ENCODE measurements at regions not wholly inside any gene's neighbourhood (a gene's known extent, or its start where the extent isn't known, plus 50 kb on each side); places are given as distances from the start of the nearest gene placed in this dataset.
"Not testable (repeated sequence)": the region's sequence is repeated elsewhere in the genome, so short reads cannot be mapped to it uniquely, and the experiment has no call there.

DNA sequence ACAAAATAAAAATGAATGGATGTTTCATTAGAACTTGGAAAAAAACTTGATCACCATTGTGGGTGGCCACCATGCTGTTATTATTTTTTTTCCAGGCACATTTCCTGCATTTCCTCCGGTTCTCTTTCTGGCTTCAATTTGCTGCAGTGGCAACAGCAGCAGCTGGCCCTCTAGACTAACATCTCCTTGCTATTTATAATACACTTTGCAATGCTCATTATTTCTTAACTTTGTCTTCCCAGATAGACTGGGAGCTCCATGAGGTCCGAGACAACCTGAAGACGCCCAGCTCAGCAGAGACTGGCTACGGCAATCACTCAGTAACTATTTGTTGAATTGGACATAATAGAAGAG is 53.4 kb upstream of the ATP5PO start:
- DNase-seq (ENCODE audit: low spot score): no peak
- 60% methylated on average over 4 of the region's 4 CpGs for WGBS

DNA sequence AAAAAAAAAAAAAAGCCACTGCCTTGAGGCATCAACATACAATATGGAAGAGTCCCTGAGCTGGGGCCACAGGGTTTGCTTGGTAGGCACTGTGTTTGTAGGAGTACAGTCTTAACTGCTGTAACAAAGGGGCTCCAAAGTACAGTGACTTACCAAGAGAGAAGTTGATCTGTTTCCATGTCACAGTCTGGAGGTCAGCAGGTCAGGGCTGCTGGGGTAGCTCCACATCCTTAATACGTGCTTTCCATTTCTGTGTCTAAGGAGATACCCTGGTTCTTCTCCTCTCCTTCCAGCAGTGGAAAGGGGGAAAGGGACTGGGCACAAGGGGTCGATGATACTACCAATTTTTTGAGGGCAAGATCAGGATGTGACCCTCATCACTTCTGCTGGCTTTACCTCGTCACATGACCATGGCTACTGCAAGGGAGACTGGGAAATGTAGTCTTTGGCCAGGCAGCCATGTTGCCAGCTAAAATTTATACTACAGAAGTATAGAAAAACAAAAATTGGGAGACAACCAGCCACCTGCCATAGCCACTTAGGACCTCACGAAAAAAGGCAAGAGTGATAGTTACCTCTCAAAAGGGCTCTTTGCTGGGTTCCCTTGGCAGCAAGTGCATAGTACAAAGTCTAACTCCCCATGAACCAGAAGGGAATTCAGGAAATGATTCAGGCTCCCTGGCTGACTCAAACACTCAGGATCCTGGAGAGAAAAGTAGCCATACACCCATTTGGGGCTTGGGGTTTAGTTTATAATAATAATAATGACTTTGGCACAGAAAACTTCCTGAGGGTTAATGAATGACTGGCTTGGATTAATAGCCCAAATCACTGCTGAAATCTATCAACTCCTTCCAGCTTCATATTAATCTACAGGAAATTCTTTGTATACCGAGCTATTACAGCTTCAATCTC is 52.7 kb upstream of the ATP5PO start:
- H3K9me3 ChIP-seq: no peaks in the 10 kb centered on the region
- no peak for TF ChIP-seq POLR2AphosphoS5 (IDR thresholded peaks at IDR 0.05)
- TF ChIP-seq, protein P1, sequence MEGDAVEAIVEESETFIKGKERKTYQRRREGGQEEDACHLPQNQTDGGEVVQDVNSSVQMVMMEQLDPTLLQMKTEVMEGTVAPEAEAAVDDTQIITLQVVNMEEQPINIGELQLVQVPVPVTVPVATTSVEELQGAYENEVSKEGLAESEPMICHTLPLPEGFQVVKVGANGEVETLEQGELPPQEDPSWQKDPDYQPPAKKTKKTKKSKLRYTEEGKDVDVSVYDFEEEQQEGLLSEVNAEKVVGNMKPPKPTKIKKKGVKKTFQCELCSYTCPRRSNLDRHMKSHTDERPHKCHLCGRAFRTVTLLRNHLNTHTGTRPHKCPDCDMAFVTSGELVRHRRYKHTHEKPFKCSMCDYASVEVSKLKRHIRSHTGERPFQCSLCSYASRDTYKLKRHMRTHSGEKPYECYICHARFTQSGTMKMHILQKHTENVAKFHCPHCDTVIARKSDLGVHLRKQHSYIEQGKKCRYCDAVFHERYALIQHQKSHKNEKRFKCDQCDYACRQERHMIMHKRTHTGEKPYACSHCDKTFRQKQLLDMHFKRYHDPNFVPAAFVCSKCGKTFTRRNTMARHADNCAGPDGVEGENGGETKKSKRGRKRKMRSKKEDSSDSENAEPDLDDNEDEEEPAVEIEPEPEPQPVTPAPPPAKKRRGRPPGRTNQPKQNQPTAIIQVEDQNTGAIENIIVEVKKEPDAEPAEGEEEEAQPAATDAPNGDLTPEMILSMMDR (IDR thresholded peaks at IDR 0.05): no peak
- no peak for TF ChIP-seq POLR2A (IDR thresholded peaks at IDR 0.05)
- no peaks in the 10 kb centered on the region for H3K27me3 ChIP-seq (replicated peaks; ENCODE audit: insufficient read depth)
- H3K4me3 ChIP-seq: no peak overlapping the region
- H3K4me1 ChIP-seq (replicated peaks): no peaks in the 10 kb centered on the region
- no peaks in the 10 kb centered on the region for H3K36me3 ChIP-seq
- 58% methylated on average over 5 of the region's 5 CpGs for WGBS
- intact Hi-C loops (cut with DNase I): no loop called here
- H3K27ac ChIP-seq: no peak overlapping the region
- DNase-seq (ENCODE audit: low spot score): no peak

More for the DNA sequence above, 53.4 kb upstream of the ATP5PO start:
- TF ChIP-seq POLR2AphosphoS5 (IDR thresholded peaks at IDR 0.05) (no peak), POLR2A (IDR thresholded peaks at IDR 0.05) (no peak)
- TF ChIP-seq, protein P1 (IDR thresholded peaks at IDR 0.05): no peak
- H3K27ac ChIP-seq: no peak overlapping the region
- no peaks in the 10 kb centered on the region for H3K36me3 ChIP-seq
- H3K27me3 ChIP-seq (replicated peaks; ENCODE audit: insufficient read depth): no peaks in the 10 kb centered on the region
- no peaks in the 10 kb centered on the region for H3K9me3 ChIP-seq
- no peak overlapping the region for H3K4me3 ChIP-seq
- H3K4me1 ChIP-seq (replicated peaks): no peaks in the 10 kb centered on the region
- intact Hi-C loops (cut with DNase I): no loop called here

DNA sequence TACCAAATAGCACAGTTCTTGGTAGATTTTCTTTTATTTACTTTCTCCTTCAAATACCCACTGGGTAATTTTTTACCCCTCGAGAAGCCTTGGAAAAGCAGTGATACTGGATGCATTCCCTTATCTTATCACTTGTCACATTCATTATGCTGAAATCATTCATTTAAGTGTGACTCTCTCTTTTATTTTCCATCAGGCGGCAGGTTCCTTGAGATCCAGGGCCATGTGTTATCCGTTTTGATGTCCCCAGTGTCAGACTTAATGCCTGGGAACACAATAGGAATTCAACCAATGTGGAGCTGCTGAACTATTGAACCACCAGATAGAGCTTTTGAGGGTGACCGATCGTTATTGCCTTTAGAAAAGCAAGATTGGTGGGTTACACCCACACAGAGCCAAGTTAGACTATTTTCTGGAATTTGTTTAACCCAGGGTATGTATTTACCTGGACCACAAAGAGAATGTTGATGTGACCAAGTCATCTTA is 51.5 kb upstream of the ATP5PO start:
- TF ChIP-seq, protein P1 (IDR thresholded peaks at IDR 0.05): no peak
- TF ChIP-seq POLR2A (IDR thresholded peaks at IDR 0.05) (no peak), POLR2AphosphoS5 (IDR thresholded peaks at IDR 0.05) (no peak)
- H3K9me3 ChIP-seq: no peaks in the 10 kb centered on the region
- no peak for DNase-seq (ENCODE audit: low spot score)
- intact Hi-C loops (cut with DNase I): no loop called here
- no peak overlapping the region for H3K27ac ChIP-seq
- no peaks in the 10 kb centered on the region for H3K4me1 ChIP-seq (replicated peaks)
- H3K36me3 ChIP-seq: no peaks in the 10 kb centered on the region
- 81% methylated on average over 5 of the region's 5 CpGs for WGBS
- no peaks in the 10 kb centered on the region for H3K27me3 ChIP-seq (replicated peaks; ENCODE audit: insufficient read depth)
- no peak overlapping the region for H3K4me3 ChIP-seq

DNA sequence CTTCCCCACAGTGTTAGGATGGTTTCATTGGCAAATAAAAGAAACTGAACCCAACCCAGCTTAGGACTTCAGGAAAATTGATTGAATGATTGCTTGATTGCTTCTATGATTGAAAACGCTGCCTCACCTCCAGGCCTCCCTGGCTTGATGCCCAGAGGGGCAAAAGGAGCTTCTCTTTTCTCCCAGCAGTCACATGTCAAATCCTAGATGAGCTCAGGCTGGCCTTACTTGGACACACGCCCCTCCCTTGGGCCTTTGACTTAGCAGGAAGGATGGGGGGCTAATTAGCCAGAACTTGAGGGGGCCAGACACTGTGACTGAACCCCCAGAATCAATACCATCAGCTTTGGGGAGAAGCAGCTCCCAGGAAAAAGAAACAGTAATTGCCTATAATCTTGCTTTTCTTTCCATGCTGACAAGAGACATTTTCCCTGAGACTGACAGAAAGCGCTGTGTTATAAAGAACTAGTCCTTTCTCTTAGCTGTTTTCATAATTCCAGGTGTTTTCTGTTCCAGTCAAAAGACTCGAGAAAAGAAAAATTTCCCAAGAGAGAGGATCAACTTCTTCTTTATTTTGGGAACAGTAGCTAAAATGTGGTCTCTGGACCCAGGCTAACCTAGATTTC is 50.8 kb upstream of the ATP5PO start:
- Histone ChIP-seq H3K36me3 (no peaks in the 10 kb centered on the region), H3K4me1 (replicated peaks) (no peaks in the 10 kb centered on the region), H3K4me3 (no peak overlapping the region), H3K27me3 (replicated peaks; ENCODE audit: insufficient read depth) (no peaks in the 10 kb centered on the region), H3K27ac (no peak overlapping the region), H3K9me3 (no peaks in the 10 kb centered on the region)
- WGBS: 61% methylated on average over 4 of the region's 4 CpGs
- no peak for DNase-seq (ENCODE audit: low spot score)
- TF ChIP-seq POLR2A (IDR thresholded peaks at IDR 0.05) (no peak), POLR2AphosphoS5 (IDR thresholded peaks at IDR 0.05) (no peak)
- TF ChIP-seq, protein P1 (IDR thresholded peaks at IDR 0.05): no peak
- intact Hi-C loops (cut with DNase I): no loop called here

DNA sequence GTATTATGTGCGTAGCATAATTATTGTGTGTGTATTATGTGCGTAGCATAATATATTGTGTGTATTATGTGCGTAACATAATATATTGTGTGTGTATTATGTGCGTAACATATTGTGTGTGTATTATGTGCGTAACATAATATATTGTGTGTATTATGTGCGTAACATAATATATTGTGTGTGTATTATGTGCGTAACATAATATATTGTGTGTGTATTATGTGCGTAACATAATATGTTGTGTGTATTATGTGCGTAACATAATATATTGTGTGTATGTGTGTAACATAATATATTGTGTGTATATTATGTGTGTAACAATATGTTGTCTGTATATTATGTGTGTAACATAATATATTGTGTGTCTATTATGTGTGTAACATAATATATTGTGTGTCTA is 50.1 kb upstream of the ATP5PO start:
- H3K27ac ChIP-seq; H3K4me3 ChIP-seq; intact Hi-C loops (cut with DNase I); H3K36me3 ChIP-seq; H3K9me3 ChIP-seq; DNase-seq (ENCODE audit: low spot score); H3K4me1 ChIP-seq (replicated peaks); H3K27me3 ChIP-seq (replicated peaks; ENCODE audit: insufficient read depth): not testable (repeated sequence)
- WGBS: 95% methylated on average over 9 of the region's 9 CpGs
